Karpas-422 (cell line): ENCODE measurements at regions not wholly inside any gene's neighbourhood (a gene's known extent, or its start where the extent isn't known, plus 50 kb on each side); places are given as distances from the start of the nearest gene placed in this dataset.

ENCODE experiments used
- DNase-seq: peaks from one replicate; pipeline ENCODE4 v3.0.0-alpha.2; 2015
- H2AFZ ChIP-seq: fragments of 200-600 bp; sonication (generic); 2 replicates; pipeline ENCODE4 v1.6.1; 2014; ENCODE audit warnings: antibody characterized with exemption, low read length, mixed read lengths
- H3K27ac ChIP-seq: fragments of 200-600 bp; sonication (generic); 2 replicates; pipeline ENCODE4 v1.5.1; 2014; ENCODE audit warnings: mild to moderate bottlenecking, low read length, moderate library complexity
- H3K27me3 ChIP-seq: fragments of 200-600 bp; sonication (generic); 2 replicates; pipeline ENCODE4 v1.6.1; 2014; ENCODE audit warnings: low read length, mixed read lengths
- H3K36me3 ChIP-seq: fragments of 200-600 bp; sonication (generic); 2 replicates; pipeline ENCODE4 v1.6.1; 2014; ENCODE audit warnings: low read length, mixed read lengths; ENCODE audit not compliant: insufficient read depth
- H3K4me1 ChIP-seq: fragments of 200-600 bp; sonication (generic); 2 replicates; pipeline ENCODE4 v1.6.1; 2014; ENCODE audit warnings: mild to moderate bottlenecking, low read length, mixed read lengths
- H3K4me2 ChIP-seq: fragments of 200-600 bp; sonication (generic); 2 replicates; pipeline ENCODE4 v1.6.1; 2014; ENCODE audit warnings: low read length, low read depth, mild to moderate bottlenecking; ENCODE audit not compliant: poor library complexity, severe bottlenecking
- H3K4me3 ChIP-seq: fragments of 200-600 bp; sonication (generic); 2 replicates; pipeline ENCODE4 v1.5.1; 2014; ENCODE audit warnings: mild to moderate bottlenecking, antibody characterized with exemption, low read length, mixed read lengths
- H3K79me2 ChIP-seq: fragments of 200-600 bp; sonication (generic); 2 replicates; pipeline ENCODE4 v1.6.1; 2014; ENCODE audit warnings: mild to moderate bottlenecking, low read length, mixed read lengths
- H3K9ac ChIP-seq: fragments of 200-600 bp; sonication (generic); 2 replicates; pipeline ENCODE4 v1.6.0; 2014; ENCODE audit warnings: low read length
- H3K9me2 ChIP-seq: fragments of 200-600 bp; sonication (generic), shearing (Covaris generic); replicated peaks from 2 replicates; pipeline ENCODE4 v1.6.0; 2014; ENCODE audit warnings: mild to moderate bottlenecking, low read length, moderate library complexity; ENCODE audit not compliant: insufficient read depth
- H3K9me3 ChIP-seq: fragments of 300-700, 200-600 bp; sonication (generic); 2 replicates; pipeline ENCODE4 v1.6.1; 2014; ENCODE audit warnings: low read length, mixed read lengths
- H4K20me1 ChIP-seq: fragments of 200-600 bp; sonication (generic); 2 replicates; pipeline ENCODE4 v1.6.1; 2014; ENCODE audit warnings: mild to moderate bottlenecking, antibody characterized with exemption, low read length, low read depth; ENCODE audit not compliant: insufficient read depth

- Histone ChIP-seq H2AFZ (no peak overlapping the region), H3K9me2 (no peaks in the 10 kb centered on the region), H3K36me3 (no peaks in the 10 kb centered on the region), H3K27me3 (no peaks in the 10 kb centered on the region), H3K79me2 (no peaks in the 10 kb centered on the region), H3K4me3 (no peak overlapping the region), H3K4me2 (no peak overlapping the region), H4K20me1 (no peaks in the 10 kb centered on the region), H3K9ac (no peak overlapping the region), H3K9me3 (peaks cover 4% of the 10 kb centered on the region), H3K4me1 (no peaks in the 10 kb centered on the region), H3K27ac (no peak overlapping the region)
- DNase-seq = no peak
Observed at GRCh38 chr9:73889023-73889422, 608.1 kb upstream of the RORB start.

- Histone ChIP-seq H3K9ac (no peak overlapping the region), H3K27ac (no peak overlapping the region), H3K4me2 (no peak overlapping the region), H2AFZ (no peak overlapping the region), H3K4me1 (no peaks in the 10 kb centered on the region), H3K27me3 (no peaks in the 10 kb centered on the region), H3K9me2 (no peaks in the 10 kb centered on the region), H4K20me1 (no peaks in the 10 kb centered on the region), H3K9me3 (peaks cover 4% of the 10 kb centered on the region), H3K79me2 (no peaks in the 10 kb centered on the region), H3K36me3 (no peaks in the 10 kb centered on the region), H3K4me3 (no peak overlapping the region)
- no peak for DNase-seq
Observed at GRCh38 chr9:73890685-73891277, 606.4 kb upstream of the RORB start.

GRCh38 chr9:73892335-73892734, 604.8 kb upstream of the RORB start:
- no peak for DNase-seq
- no peak overlapping the region for H3K9ac ChIP-seq
- H4K20me1 ChIP-seq = no peaks in the 10 kb centered on the region
- no peak overlapping the region for H3K4me3 ChIP-seq
- H2AFZ ChIP-seq = no peak overlapping the region
- H3K9me3 ChIP-seq = peaks cover 4% of the 10 kb centered on the region
- H3K9me2 ChIP-seq = no peaks in the 10 kb centered on the region
- H3K79me2 ChIP-seq = no peaks in the 10 kb centered on the region
- no peak overlapping the region for H3K4me2 ChIP-seq
- no peaks in the 10 kb centered on the region for H3K36me3 ChIP-seq
- no peak overlapping the region for H3K27ac ChIP-seq
- no peaks in the 10 kb centered on the region for H3K4me1 ChIP-seq
- H3K27me3 ChIP-seq = no peaks in the 10 kb centered on the region

- no peak overlapping the region for H3K4me2 ChIP-seq
Observed at GRCh38 chr9:73893230-73893629, 603.9 kb upstream of the RORB start.

GRCh38 chr9:73896061-73896460, 601.1 kb upstream of the RORB start:
- no peaks in the 10 kb centered on the region for H3K36me3 ChIP-seq
- no peak overlapping the region for H2AFZ ChIP-seq
- no peaks in the 10 kb centered on the region for H3K27me3 ChIP-seq
- no peak overlapping the region for H3K9ac ChIP-seq
- no peak overlapping the region for H3K4me3 ChIP-seq
- H3K27ac ChIP-seq = no peak overlapping the region
- no peaks in the 10 kb centered on the region for H3K9me2 ChIP-seq
- H3K4me1 ChIP-seq = no peaks in the 10 kb centered on the region
- DNase-seq = no peak
- H3K79me2 ChIP-seq = no peaks in the 10 kb centered on the region
- H3K4me2 ChIP-seq = no peak overlapping the region
- no peaks in the 10 kb centered on the region for H4K20me1 ChIP-seq
- no peaks in the 10 kb centered on the region for H3K9me3 ChIP-seq

More at GRCh38 chr9:73893230-73893629, 603.9 kb upstream of the RORB start:
- Histone ChIP-seq H4K20me1 (no peaks in the 10 kb centered on the region), H3K9me2 (no peaks in the 10 kb centered on the region), H3K79me2 (no peaks in the 10 kb centered on the region), H3K27ac (no peak overlapping the region), H2AFZ (no peak overlapping the region), H3K9ac (no peak overlapping the region), H3K27me3 (no peaks in the 10 kb centered on the region), H3K36me3 (no peaks in the 10 kb centered on the region), H3K4me3 (no peak overlapping the region), H3K9me3 (peaks cover 4% of the 10 kb centered on the region), H3K4me1 (no peaks in the 10 kb centered on the region)
- no peak for DNase-seq

- H2AFZ ChIP-seq = no peak overlapping the region
- H3K9me2 ChIP-seq = no peaks in the 10 kb centered on the region
- H3K27ac ChIP-seq = no peak overlapping the region
- no peak overlapping the region for H3K4me3 ChIP-seq
- no peaks in the 10 kb centered on the region for H3K36me3 ChIP-seq
- H3K4me1 ChIP-seq = no peaks in the 10 kb centered on the region
- no peak overlapping the region for H3K9ac ChIP-seq
- no peak overlapping the region for H3K4me2 ChIP-seq
- DNase-seq = no peak
- H3K79me2 ChIP-seq = no peaks in the 10 kb centered on the region
- H3K27me3 ChIP-seq = no peaks in the 10 kb centered on the region
- no peaks in the 10 kb centered on the region for H4K20me1 ChIP-seq
- H3K9me3 ChIP-seq = peaks cover 10% of the 10 kb centered on the region
Observed at GRCh38 chr9:73906671-73907070, 590.5 kb upstream of the RORB start.

GRCh38 chr9:73911804-73912203, 585.3 kb upstream of the RORB start:
- Histone ChIP-seq H3K27me3 (no peaks in the 10 kb centered on the region), H3K36me3 (no peaks in the 10 kb centered on the region), H2AFZ (no peak overlapping the region), H4K20me1 (no peaks in the 10 kb centered on the region), H3K9ac (no peak overlapping the region), H3K4me1 (no peaks in the 10 kb centered on the region), H3K4me2 (no peak overlapping the region), H3K9me2 (no peaks in the 10 kb centered on the region), H3K27ac (no peak overlapping the region), H3K4me3 (no peak overlapping the region), H3K9me3 (peaks cover 4% of the 10 kb centered on the region), H3K79me2 (no peaks in the 10 kb centered on the region)
- DNase-seq = no peak

GRCh38 chr9:73916016-73916673, 581.0 kb upstream of the RORB start:
- H3K9me3 ChIP-seq = peaks cover 3% of the 10 kb centered on the region; the same call in 1 of the 2 replicates
- DNase-seq = peak; percentile 42
- H4K20me1 ChIP-seq = no peaks in the 10 kb centered on the region
- H3K4me3 ChIP-seq = no peak overlapping the region
- no peaks in the 10 kb centered on the region for H3K9me2 ChIP-seq
- H3K9ac ChIP-seq = no peak overlapping the region
- H2AFZ ChIP-seq = no peak overlapping the region
- H3K36me3 ChIP-seq = no peaks in the 10 kb centered on the region
- H3K4me2 ChIP-seq = no peak overlapping the region
- H3K79me2 ChIP-seq = no peaks in the 10 kb centered on the region
- H3K27ac ChIP-seq = no peak overlapping the region
- H3K4me1 ChIP-seq = no peaks in the 10 kb centered on the region
- no peaks in the 10 kb centered on the region for H3K27me3 ChIP-seq
